ENCODE measurements at regions not wholly inside any gene's neighbourhood (a gene's known extent, or its start where the extent isn't known, plus 50 kb on each side); places are given as distances from the start of the nearest gene placed in this dataset.

GRCh38 chr1:112342558-112342957 is 53.5 kb upstream of the CTTNBP2NL start:
- Mint-ChIP-seq H3K27me3 (ENCODE audit: low read depth) (peaks cover 45% of the 10 kb centered on the region), H3K9me3 (no peaks in the 10 kb centered on the region), H3K36me3 (ENCODE audit: low read depth) (no peaks in the 10 kb centered on the region), H3K4me1 (peaks cover 4% of the 10 kb centered on the region), H3K4me3 (no peak overlapping the region), H3K27ac (ENCODE audit: unreplicated experiment) (no peak overlapping the region)
- DNase-seq (ENCODE audit: low read depth, low spot score): no peak
- no peak for TF ChIP-seq CTCF (conservative IDR thresholded peaks at IDR 0.05)

GRCh38 chr1:112344754-112345423 is 51.1 kb upstream of the CTTNBP2NL start:
- Mint-ChIP-seq H3K9me3 (no peaks in the 10 kb centered on the region), H3K27ac (ENCODE audit: unreplicated experiment) (no peak overlapping the region), H3K27me3 (ENCODE audit: low read depth) (peaks cover 29% of the 10 kb centered on the region), H3K4me1 (peaks cover 4% of the 10 kb centered on the region), H3K36me3 (ENCODE audit: low read depth) (no peaks in the 10 kb centered on the region), H3K4me3 (no peak overlapping the region)
- no peak for DNase-seq (ENCODE audit: low read depth, low spot score)
- no peak for TF ChIP-seq CTCF (conservative IDR thresholded peaks at IDR 0.05)

Measured in neural crest cell (in vitro differentiated cells).